GM21825 (cell line): ENCODE measurements at regions not wholly inside any gene's neighbourhood (a gene's known extent, or its start where the extent isn't known, plus 50 kb on each side); places are given as distances from the start of the nearest gene placed in this dataset.

Experiments used
- ATAC-seq: cut with Tn5 transposase; IDR thresholded peaks from one replicate; pipeline ENCODE4 v1.9.1; 2021; ENCODE audit warnings: mild to moderate bottlenecking, moderate library complexity; ENCODE audit not compliant: unreplicated experiment

- ATAC-seq, result no peak
These were observed 271.0 kb upstream of the CDH20 start for GRCh38 chr18:61062258-61062657.

GRCh38 chr18:61064911-61065310 lies 268.3 kb upstream of the CDH20 start:
- ATAC-seq, result no peak

- no peak for ATAC-seq
These were observed 256.2 kb upstream of the CDH20 start for GRCh38 chr18:61076986-61077385.

GRCh38 chr18:61079714-61080113 lies 253.5 kb upstream of the CDH20 start:
- ATAC-seq, result no peak

- ATAC-seq, result no peak
These were observed 252.2 kb upstream of the CDH20 start for GRCh38 chr18:61080954-61081528.

- no peak for ATAC-seq
These were observed 250.1 kb upstream of the CDH20 start for GRCh38 chr18:61082976-61083630.

GRCh38 chr18:61085036-61085435 lies 248.2 kb upstream of the CDH20 start:
- ATAC-seq, result no peak

GRCh38 chr18:61085761-61086160 lies 247.5 kb upstream of the CDH20 start:
- ATAC-seq, result no peak

GRCh38 chr18:61086657-61087056 lies 246.6 kb upstream of the CDH20 start:
- no peak for ATAC-seq

GRCh38 chr18:61091379-61091778 lies 241.9 kb upstream of the CDH20 start:
- no peak for ATAC-seq

GRCh38 chr18:61093965-61094364 lies 239.3 kb upstream of the CDH20 start:
- no peak for ATAC-seq

- no peak for ATAC-seq
These were observed 237.0 kb upstream of the CDH20 start for GRCh38 chr18:61096226-61096625.

- no peak for ATAC-seq
These were observed 226.1 kb upstream of the CDH20 start for GRCh38 chr18:61107113-61107512.

GRCh38 chr18:61108706-61109105 lies 224.5 kb upstream of the CDH20 start:
- no peak for ATAC-seq

GRCh38 chr18:61123309-61123708 lies 209.9 kb upstream of the CDH20 start:
- no peak for ATAC-seq

- no peak for ATAC-seq
These were observed 205.3 kb upstream of the CDH20 start for GRCh38 chr18:61127714-61128467.

- ATAC-seq, result no peak
These were observed 204.2 kb upstream of the CDH20 start for GRCh38 chr18:61129001-61129400.

- no peak for ATAC-seq
These were observed 201.2 kb upstream of the CDH20 start for GRCh38 chr18:61132031-61132430.

- no peak for ATAC-seq
These were observed 199.4 kb upstream of the CDH20 start for GRCh38 chr18:61133783-61134182.

GRCh38 chr18:61136711-61137251 lies 196.4 kb upstream of the CDH20 start:
- ATAC-seq, result no peak

- ATAC-seq, result no peak
These were observed 191.5 kb upstream of the CDH20 start for GRCh38 chr18:61141691-61142090.

GRCh38 chr18:61148322-61148721 lies 184.9 kb upstream of the CDH20 start:
- ATAC-seq, result no peak
